GM12875 (cell line): ENCODE measurements at regions not wholly inside any gene's neighbourhood (a gene's known extent, or its start where the extent isn't known, plus 50 kb on each side); places are given as distances from the start of the nearest gene placed in this dataset.

Source experiments
- H3K4me3 ChIP-seq: one replicate; pipeline ENCODE4 v1.5.1; 2011; ENCODE audit warnings: low read depth, low read length, control low read depth
- TF ChIP-seq, protein P1 (sequence below): IDR thresholded peaks from 2 replicates; pipeline ENCODE4 v1.5.1; 2011; ENCODE audit warnings: low read depth, mild to moderate bottlenecking, control low read depth, inconsistent platforms, low read length, moderate library complexity, borderline replicate concordance; ENCODE audit not compliant: insufficient read depth

DNA sequence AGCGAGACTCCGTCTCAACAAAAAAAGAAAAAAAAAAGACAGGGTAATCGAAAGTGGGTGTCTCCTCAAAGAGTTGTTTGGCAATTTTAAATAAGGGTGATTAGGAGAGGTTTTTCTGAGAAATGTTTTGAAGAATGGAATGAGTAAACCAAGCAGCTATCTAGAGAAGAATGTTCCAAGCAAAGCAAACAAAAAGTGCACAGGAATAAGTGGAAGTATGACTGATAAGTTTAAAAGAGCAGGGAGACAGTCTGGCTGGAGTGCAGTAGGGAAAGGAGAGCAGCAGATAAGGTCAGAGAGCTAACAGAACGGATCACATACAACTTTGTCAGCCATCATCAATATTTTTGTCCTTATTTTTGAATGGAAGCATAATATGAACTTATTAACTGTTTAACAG lies 853.5 kb downstream of the TUSC7 start:
- no peak overlapping the region for H3K4me3 ChIP-seq
- TF ChIP-seq, protein P1, sequence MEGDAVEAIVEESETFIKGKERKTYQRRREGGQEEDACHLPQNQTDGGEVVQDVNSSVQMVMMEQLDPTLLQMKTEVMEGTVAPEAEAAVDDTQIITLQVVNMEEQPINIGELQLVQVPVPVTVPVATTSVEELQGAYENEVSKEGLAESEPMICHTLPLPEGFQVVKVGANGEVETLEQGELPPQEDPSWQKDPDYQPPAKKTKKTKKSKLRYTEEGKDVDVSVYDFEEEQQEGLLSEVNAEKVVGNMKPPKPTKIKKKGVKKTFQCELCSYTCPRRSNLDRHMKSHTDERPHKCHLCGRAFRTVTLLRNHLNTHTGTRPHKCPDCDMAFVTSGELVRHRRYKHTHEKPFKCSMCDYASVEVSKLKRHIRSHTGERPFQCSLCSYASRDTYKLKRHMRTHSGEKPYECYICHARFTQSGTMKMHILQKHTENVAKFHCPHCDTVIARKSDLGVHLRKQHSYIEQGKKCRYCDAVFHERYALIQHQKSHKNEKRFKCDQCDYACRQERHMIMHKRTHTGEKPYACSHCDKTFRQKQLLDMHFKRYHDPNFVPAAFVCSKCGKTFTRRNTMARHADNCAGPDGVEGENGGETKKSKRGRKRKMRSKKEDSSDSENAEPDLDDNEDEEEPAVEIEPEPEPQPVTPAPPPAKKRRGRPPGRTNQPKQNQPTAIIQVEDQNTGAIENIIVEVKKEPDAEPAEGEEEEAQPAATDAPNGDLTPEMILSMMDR: no peak

DNA sequence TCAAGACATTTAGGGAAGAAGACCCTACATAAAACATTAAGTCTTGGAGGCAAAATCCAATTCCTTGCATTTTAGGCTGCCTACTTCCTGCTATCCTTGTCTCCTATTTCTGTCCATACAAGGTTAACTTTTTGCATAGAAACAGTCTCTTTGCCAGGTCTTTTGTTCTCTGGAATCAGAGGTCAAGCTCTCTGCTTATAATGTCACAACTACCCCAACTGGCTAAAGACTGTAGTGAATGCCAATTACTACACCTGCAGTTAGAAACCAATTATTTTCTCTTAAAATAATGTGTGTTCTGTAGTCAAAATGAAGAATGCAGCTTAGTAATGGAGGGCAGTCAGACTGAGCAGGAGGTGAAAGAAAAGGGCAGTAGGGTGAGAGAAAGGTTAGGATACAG lies 856.2 kb downstream of the TUSC7 start:
- no peak overlapping the region for H3K4me3 ChIP-seq
- TF ChIP-seq, protein P1: no peak

DNA sequence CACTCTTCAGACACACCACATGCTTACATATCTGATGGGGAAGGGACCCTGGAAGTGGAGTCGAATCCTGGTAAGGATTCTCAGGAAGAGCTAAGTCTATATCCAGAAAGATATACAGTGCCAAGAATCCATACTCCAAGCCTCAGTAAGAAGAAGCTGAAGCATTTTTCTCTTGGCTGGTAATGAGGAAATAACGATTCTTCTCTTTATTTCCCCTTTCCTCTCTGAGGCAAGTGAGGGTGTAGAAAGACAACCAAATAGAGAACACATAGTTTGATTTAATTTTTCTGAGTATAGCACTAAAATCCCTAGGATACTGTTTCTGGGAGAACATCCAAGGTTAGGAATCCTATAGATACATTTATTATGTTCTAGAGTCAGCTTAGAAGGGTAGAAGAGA lies 857.3 kb downstream of the TUSC7 start:
- no peak overlapping the region for H3K4me3 ChIP-seq
- TF ChIP-seq, protein P1: no peak

DNA sequence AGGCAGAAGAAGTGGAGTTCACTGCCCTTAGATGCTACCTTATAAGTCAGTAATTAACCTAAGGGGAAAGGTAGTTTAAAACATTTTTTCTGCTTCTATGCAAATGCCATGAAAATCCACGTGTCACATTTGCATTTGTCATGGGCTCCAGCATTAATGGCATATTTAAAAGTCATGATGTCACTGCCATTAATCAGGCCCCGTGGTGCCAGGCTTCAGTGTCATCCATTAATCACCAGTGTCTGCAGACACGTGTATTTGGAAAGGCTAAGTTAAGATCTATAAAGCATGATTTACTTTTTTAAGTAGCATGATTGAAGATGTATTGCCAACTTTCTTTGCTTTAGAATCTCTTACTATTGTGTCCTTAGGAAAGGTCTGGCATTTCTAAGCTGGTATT lies 857.8 kb downstream of the TUSC7 start:
- no peak overlapping the region for H3K4me3 ChIP-seq
- TF ChIP-seq, protein P1: no peak

DNA sequence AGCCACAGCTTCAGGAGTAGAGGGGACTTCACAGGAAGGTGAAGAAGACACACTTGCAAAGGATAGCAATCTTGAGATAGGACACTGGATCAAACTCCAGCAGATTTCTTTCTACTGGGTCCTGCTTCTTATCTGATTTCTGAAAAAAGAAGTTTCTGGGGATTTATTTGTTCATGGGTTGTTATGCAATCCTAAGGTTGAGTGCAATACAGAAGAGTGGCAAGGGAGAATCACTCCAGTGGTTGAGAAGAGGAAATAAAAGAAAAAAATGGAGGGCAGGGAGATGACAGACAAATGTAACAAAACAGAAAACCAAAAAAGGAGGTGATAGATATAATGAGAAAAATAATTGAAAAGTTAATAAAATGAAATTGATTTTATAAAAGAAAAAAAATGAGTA lies 858.3 kb downstream of the TUSC7 start:
- TF ChIP-seq, protein P1: no peak
- no peak overlapping the region for H3K4me3 ChIP-seq

DNA sequence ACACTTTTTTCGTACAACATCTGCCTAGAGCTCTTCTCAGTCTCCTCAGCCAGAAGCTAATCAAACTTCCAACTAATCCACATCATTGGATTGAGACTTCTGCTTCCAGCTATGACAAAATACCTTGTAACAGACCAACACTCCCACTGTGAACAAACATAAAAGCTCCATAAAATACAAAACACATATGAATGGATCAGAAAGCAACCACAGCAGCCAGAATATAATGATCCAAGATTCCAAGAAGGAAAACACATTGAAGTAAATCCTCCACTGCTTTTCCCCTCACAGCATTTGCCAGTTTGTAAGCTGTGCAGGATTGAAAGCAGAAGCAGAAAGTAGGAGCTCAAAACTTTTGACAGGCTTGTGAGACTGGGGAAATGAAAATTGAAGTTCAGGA lies 863.2 kb downstream of the TUSC7 start:
- TF ChIP-seq, protein P1: no peak
- no peak overlapping the region for H3K4me3 ChIP-seq

DNA sequence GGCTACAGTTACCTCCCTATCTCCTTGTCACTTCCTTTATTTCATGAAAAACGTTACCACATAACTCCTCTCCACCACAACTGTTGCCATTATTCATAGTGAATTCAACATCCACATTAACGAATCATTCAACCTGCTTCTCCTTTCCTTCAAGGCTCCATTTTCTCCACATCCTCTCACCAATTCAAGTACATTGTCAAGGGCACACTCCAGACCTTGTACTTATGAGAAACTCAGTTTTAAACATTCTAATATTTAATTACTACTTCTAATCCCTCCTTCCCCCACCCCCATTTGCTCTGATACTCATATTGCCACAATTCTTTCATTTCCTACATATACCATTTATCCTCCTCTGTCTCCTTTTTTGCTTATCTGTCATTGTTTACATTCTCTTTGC lies 871.2 kb downstream of the TUSC7 start:
- H3K4me3 ChIP-seq: no peak overlapping the region
- TF ChIP-seq, protein P1: no peak
